ENCODE measurements at regions not wholly inside any gene's neighbourhood (a gene's known extent, or its start where the extent isn't known, plus 50 kb on each side); places are given as distances from the start of the nearest gene placed in this dataset.

DNA sequence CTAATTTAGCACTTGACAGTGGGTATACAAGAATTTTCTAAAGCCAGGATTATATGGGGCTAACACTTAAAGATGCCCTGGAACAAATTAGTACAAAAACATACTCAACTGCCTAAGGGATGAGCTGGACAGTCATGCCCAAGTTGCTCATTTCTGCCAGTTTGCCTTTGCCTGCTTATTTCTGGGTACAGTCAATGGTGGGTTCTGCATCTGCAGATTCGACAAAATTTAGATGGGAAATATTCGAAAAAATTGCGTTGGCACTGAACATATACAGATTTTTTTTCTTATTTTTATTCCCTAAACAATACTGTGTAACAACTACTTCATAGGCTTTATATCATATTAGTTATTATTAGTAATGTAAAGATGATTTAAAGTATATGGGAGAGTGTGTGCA lies 591.9 kb downstream of the EPM2A start:
- TF ChIP-seq SUZ12 (IDR thresholded peaks at IDR 0.05; ENCODE audit: extremely low read depth, insufficient read depth, insufficient read length) (no peak), ZNF274 (IDR thresholded peaks at IDR 0.05; ENCODE audit: low read depth, low read length) (no peak)

Data from NT2/D1 (cell line).